CD4-positive, alpha-beta T cell (primary cell): ENCODE measurements at regions not wholly inside any gene's neighbourhood (a gene's known extent, or its start where the extent isn't known, plus 50 kb on each side); places are given as distances from the start of the nearest gene placed in this dataset.

Experiments
- ATAC-seq: fragments of 200-7000 bp; cut with Tn5 transposase; one replicate; pipeline ENCODE4 v1.10.0; 2022; ENCODE audit warnings: mild to moderate bottlenecking; ENCODE audit not compliant: poor library complexity
- CTCF ChIA-PET: fragments of 350-600 bp; sonication (Branson Sonifier 250); formaldehyde crosslinking; loops from one replicate; lab custom pipeline; 2021; ENCODE audit warnings: antibody characterized with exemption, inconsistent platforms; lab: Charles Lee
- POLR2A ChIA-PET: fragments of 350-600 bp; sonication (Branson Sonifier 250); formaldehyde crosslinking; loops from one replicate; lab custom pipeline; 2021; ENCODE audit warnings: antibody characterized with exemption, inconsistent platforms; lab: Charles Lee
- DNase-seq, 14 experiments: peaks; one replicate each; pipeline ENCODE4 v3.0.0-alpha.2; 2013 to 2020; ENCODE audit warnings: mixed read lengths in 2 of 14
- H3K27ac ChIP-seq, 2 donors: one replicate each; pipeline versions ENCODE4 v1.5.1 to v1.7.0; 2013; ENCODE audit warnings: low read length in 2 of 2, low read depth in 1 of 2, mild to moderate bottlenecking in 1 of 2
- H3K27me3 ChIP-seq, 2 experiments: 1 replicate in 1 of 2; 2 replicates in 1 of 2; pipeline versions ENCODE4 v1.6.1 to v1.7.0; 2013; ENCODE audit warnings: low read length in 2 of 2, control low read depth in 1 of 2, mild to moderate bottlenecking in 1 of 2, moderate library complexity in 1 of 2; ENCODE audit not compliant: insufficient read depth in 2 of 2, control insufficient read depth in 1 of 2
- H3K36me3 ChIP-seq: one replicate; pipeline ENCODE4 v1.6.1; 2013; ENCODE audit warnings: low read length, control low read depth; ENCODE audit not compliant: insufficient read depth
- H3K4me1 ChIP-seq: one replicate; pipeline ENCODE4 v1.6.1; 2013; ENCODE audit warnings: low read length, control low read depth; ENCODE audit not compliant: insufficient read depth
- H3K4me3 ChIP-seq: one replicate; pipeline ENCODE4 v1.5.1; 2013; ENCODE audit warnings: mild to moderate bottlenecking, low read length, moderate library complexity
- H3K9me3 ChIP-seq, 2 experiments: 1 replicate in 1 of 2; 2 replicates in 1 of 2; pipeline versions ENCODE4 v1.6.1 to v1.7.0; 2013; ENCODE audit warnings: low read length in 2 of 2, mild to moderate bottlenecking in 2 of 2, control low read depth in 1 of 2, moderate library complexity in 1 of 2; ENCODE audit not compliant: control insufficient read depth in 1 of 2, insufficient read depth in 1 of 2
- H3K27ac Mint-ChIP-seq: one replicate; pipeline ENCODE4 v1.8.0; 2020; ENCODE audit warnings: mixed read lengths
- H3K27me3 Mint-ChIP-seq: one replicate; pipeline ENCODE4 v1.8.0; 2021; ENCODE audit warnings: mixed read lengths
- H3K36me3 Mint-ChIP-seq: one replicate; pipeline ENCODE4 v1.8.0; 2021; ENCODE audit warnings: low read depth, mixed read lengths
- H3K4me1 Mint-ChIP-seq: one replicate; pipeline ENCODE4 v1.8.0; 2021; ENCODE audit warnings: low read depth, mixed read lengths
- H3K4me3 Mint-ChIP-seq: one replicate; pipeline ENCODE4 v1.8.0; 2020; ENCODE audit warnings: mild to moderate bottlenecking, mixed read lengths
- H3K9me3 Mint-ChIP-seq: one replicate; pipeline ENCODE4 v1.8.0; 2020; ENCODE audit warnings: mixed read lengths
- intact Hi-C, 2 experiments: fragments of 100-400 bp; cut with DNase I in 1 of 2; cut with micrococcal nuclease in 1 of 2; formaldehyde crosslinking; loops; one replicate each; pipeline versions ENCODE4 v1.15.1 to v1.9.0; 2023 to 2025; cut with DNase I, micrococcal nuclease
- TF ChIP-seq, protein P1 (sequence below): fragments of 200-600 bp; IDR thresholded peaks from one replicate; pipeline ENCODE4 v1.8.0; 2022; ENCODE audit warnings: antibody characterized with exemption, mild to moderate bottlenecking

DNA sequence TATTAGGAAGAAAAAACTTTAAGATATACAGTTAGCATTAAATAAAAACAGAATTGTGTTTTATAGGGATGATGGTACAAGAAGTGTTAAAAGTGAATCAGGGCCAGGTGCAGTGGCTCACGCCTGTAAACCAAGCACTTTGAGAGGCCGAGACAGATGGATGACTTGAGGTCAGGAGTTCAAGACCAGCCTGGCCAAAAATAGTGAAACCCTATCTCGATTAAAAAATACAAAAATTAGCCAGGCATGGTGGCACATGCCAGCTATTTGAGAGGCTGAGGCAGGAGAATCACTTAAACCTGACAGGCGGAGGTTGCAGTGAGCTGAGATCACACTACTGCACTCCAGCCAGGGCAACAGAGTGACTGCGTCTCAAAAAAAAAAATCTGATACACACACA, 282.9 kb upstream of the ATP10B start:
- ATAC-seq (no peak), DNase-seq (no peak)
- Histone ChIP-seq H3K27ac (no peak overlapping the region), H3K4me3 (no peak overlapping the region), H3K4me1 (no peaks in the 10 kb centered on the region), H3K9me3 (no peaks in the 10 kb centered on the region), H3K36me3 (no peaks in the 10 kb centered on the region), H3K27me3 (no peaks in the 10 kb centered on the region)
- TF ChIP-seq, protein P1, sequence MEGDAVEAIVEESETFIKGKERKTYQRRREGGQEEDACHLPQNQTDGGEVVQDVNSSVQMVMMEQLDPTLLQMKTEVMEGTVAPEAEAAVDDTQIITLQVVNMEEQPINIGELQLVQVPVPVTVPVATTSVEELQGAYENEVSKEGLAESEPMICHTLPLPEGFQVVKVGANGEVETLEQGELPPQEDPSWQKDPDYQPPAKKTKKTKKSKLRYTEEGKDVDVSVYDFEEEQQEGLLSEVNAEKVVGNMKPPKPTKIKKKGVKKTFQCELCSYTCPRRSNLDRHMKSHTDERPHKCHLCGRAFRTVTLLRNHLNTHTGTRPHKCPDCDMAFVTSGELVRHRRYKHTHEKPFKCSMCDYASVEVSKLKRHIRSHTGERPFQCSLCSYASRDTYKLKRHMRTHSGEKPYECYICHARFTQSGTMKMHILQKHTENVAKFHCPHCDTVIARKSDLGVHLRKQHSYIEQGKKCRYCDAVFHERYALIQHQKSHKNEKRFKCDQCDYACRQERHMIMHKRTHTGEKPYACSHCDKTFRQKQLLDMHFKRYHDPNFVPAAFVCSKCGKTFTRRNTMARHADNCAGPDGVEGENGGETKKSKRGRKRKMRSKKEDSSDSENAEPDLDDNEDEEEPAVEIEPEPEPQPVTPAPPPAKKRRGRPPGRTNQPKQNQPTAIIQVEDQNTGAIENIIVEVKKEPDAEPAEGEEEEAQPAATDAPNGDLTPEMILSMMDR, result no peak
- H3K36me3 Mint-ChIP-seq, result no peaks in the 10 kb centered on the region
- POLR2A ChIA-PET, result no interaction called here
- no peak overlapping the region for H3K27ac Mint-ChIP-seq
- CTCF ChIA-PET, result no interaction called here
- no peaks in the 10 kb centered on the region for H3K4me1 Mint-ChIP-seq
- intact Hi-C loops, result no loop called here
- H3K4me3 Mint-ChIP-seq, result no peak overlapping the region
- H3K27me3 Mint-ChIP-seq, result no peaks in the 10 kb centered on the region
- peaks cover under 1% of the 10 kb centered on the region for H3K9me3 Mint-ChIP-seq

DNA sequence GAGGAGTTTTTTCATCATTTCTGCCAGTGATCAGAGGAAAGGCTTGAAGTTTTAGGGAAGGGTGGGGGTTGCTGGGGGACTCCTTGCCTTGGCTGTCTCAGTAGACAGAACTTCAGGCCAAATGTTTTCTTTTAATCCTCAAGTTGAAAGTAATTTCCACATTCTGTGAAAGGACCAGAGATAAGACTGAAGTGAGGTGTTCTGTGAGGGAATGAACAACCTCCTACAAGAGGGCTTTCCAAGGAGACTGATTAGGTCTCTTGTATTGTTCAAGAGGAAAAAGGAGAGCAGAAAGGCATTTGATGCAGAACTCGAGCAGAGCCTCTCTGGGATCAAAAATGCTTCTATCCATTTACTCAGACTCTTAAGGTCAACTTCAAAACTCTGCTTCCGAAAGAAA, 282.1 kb upstream of the ATP10B start:
- Histone ChIP-seq H3K9me3 (peaks cover 0 to under 1% of the 10 kb centered on the region in 2 experiments), H3K36me3 (no peaks in the 10 kb centered on the region), H3K27ac (no peak overlapping the region), H3K4me1 (no peaks in the 10 kb centered on the region), H3K27me3 (no peaks in the 10 kb centered on the region), H3K4me3 (no peak overlapping the region)
- no peak overlapping the region for H3K27ac Mint-ChIP-seq
- H3K4me3 Mint-ChIP-seq, result no peak overlapping the region
- H3K27me3 Mint-ChIP-seq, result no peaks in the 10 kb centered on the region
- H3K36me3 Mint-ChIP-seq, result no peaks in the 10 kb centered on the region
- TF ChIP-seq, protein P1, result no peak
- ChIA-PET CTCF (interaction anchor here (1.1 kb wide), 1 partner anchor 9 kb away, joined by 4 read pairs; no protein-coding TSS in a partner anchor), POLR2A (no interaction called here)
- H3K9me3 Mint-ChIP-seq, result peaks cover 4% of the 10 kb centered on the region
- DNase-seq, result no peak
- ATAC-seq, result no peak
- H3K4me1 Mint-ChIP-seq, result no peaks in the 10 kb centered on the region
- intact Hi-C loops, result no loop called here

DNA sequence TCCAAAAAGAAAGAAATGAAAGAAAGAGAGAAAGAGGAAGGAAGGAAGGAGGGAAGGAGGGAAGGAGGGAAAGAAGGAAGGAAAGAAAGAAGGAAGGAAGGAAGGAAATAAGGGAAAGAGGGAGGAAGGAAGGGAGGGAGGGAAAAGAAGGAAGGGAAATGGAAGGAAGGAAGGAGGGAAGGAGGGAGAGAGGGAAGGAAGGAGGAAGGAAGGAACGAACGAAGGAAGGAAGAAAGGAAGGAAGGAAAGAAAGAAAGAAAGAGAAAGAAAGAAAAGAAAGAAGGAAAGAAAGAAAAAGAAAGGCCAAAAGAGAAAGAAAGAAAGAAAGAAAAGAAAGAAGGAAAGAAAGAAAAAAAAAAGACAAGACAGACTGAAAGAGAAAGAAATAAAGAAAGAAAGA, 263.9 kb upstream of the ATP10B start:
- Mint-ChIP-seq H3K4me1 (no peaks in the 10 kb centered on the region), H3K4me3 (no peak overlapping the region), H3K36me3 (no peaks in the 10 kb centered on the region), H3K27ac (no peak overlapping the region), H3K27me3 (no peaks in the 10 kb centered on the region), H3K9me3 (no peaks in the 10 kb centered on the region)
- Histone ChIP-seq H3K4me3 (no peak overlapping the region), H3K27me3 (no peaks in the 10 kb centered on the region), H3K36me3 (no peaks in the 10 kb centered on the region), H3K4me1 (no peaks in the 10 kb centered on the region), H3K27ac (no peak overlapping the region), H3K9me3 (no peaks in the 10 kb centered on the region)
- ATAC-seq, result no peak
- ChIA-PET CTCF (no interaction called here), POLR2A (no interaction called here)
- TF ChIP-seq, protein P1, result no peak
- DNase-seq, result no peak
- intact Hi-C loops, result no loop called here
